ELF-1 (cell line): ENCODE measurements at regions not wholly inside any gene's neighbourhood (a gene's known extent, or its start where the extent isn't known, plus 50 kb on each side); places are given as distances from the start of the nearest gene placed in this dataset.
"Not testable (repeated sequence)": the region's sequence is repeated elsewhere in the genome, so short reads cannot be mapped to it uniquely, and the experiment has no call there.

ENCODE experiments used
- DNase-seq: peaks from one replicate; pipeline ENCODE4 v3.0.0-alpha.2; 2016; ENCODE audit warnings: low read depth, low spot score

GRCh38 chr12:87425942-87426554 is 603.2 kb downstream of the C12orf50 start:
- DNase-seq: no peak

- DNase-seq: not testable (repeated sequence)
These were observed 608.0 kb downstream of the C12orf50 start for GRCh38 chr12:87421233-87421632.

GRCh38 chr12:87413784-87414183 is 615.4 kb downstream of the C12orf50 start:
- DNase-seq: no peak

GRCh38 chr12:87406926-87407325 is 622.3 kb downstream of the C12orf50 start:
- no peak for DNase-seq

GRCh38 chr12:87405918-87406317 is 623.3 kb downstream of the C12orf50 start:
- no peak for DNase-seq

- DNase-seq: not testable (repeated sequence)
These were observed 635.0 kb downstream of the C12orf50 start for GRCh38 chr12:87394168-87394567.

GRCh38 chr12:87388376-87388775 is 640.8 kb downstream of the C12orf50 start:
- no peak for DNase-seq

GRCh38 chr12:87385322-87385721 is 643.9 kb downstream of the C12orf50 start:
- no peak for DNase-seq

GRCh38 chr12:87384226-87384625 is 645.0 kb downstream of the C12orf50 start:
- DNase-seq: no peak

GRCh38 chr12:87383680-87384079 is 645.5 kb downstream of the C12orf50 start:
- DNase-seq: no peak

GRCh38 chr12:87382959-87383566 is 646.1 kb downstream of the C12orf50 start:
- DNase-seq: no peak

GRCh38 chr12:87382436-87382835 is 646.8 kb downstream of the C12orf50 start:
- DNase-seq: no peak

- DNase-seq: no peak
These were observed 647.5 kb downstream of the C12orf50 start for GRCh38 chr12:87381742-87382141.

- DNase-seq: no peak
These were observed 650.7 kb downstream of the C12orf50 start for GRCh38 chr12:87378526-87378925.

- no peak for DNase-seq
These were observed 652.5 kb downstream of the C12orf50 start for GRCh38 chr12:87376722-87377121.

GRCh38 chr12:87369161-87369560 is 660.0 kb downstream of the C12orf50 start:
- DNase-seq: no peak

GRCh38 chr12:87368259-87368658 is 660.9 kb downstream of the C12orf50 start:
- no peak for DNase-seq

- no peak for DNase-seq
These were observed 663.8 kb downstream of the C12orf50 start for GRCh38 chr12:87365423-87365822.

GRCh38 chr12:87363497-87364084 is 665.6 kb downstream of the C12orf50 start:
- no peak for DNase-seq

GRCh38 chr12:87349681-87350080 is 679.5 kb downstream of the C12orf50 start:
- DNase-seq: no peak

GRCh38 chr12:87348071-87348470 is 681.1 kb downstream of the C12orf50 start:
- DNase-seq: no peak

- no peak for DNase-seq
These were observed 684.5 kb downstream of the C12orf50 start for GRCh38 chr12:87344699-87345098.

- no peak for DNase-seq
These were observed 690.5 kb downstream of the C12orf50 start for GRCh38 chr12:87338681-87339080.
